Liver (tissue), 3 donors: ENCODE measurements at regions not wholly inside any gene's neighbourhood (a gene's known extent, or its start where the extent isn't known, plus 50 kb on each side); places are given as distances from the start of the nearest gene placed in this dataset.

Experiments used
- ATF3 ChIP-seq: IDR thresholded peaks from 2 replicates; pipeline ENCODE4 v1.6.1; 2016; ENCODE audit warnings: antibody characterized with exemption
- CTCF ChIP-seq: fragments of 150-350 bp; IDR thresholded peaks from 2 replicates; pipeline ENCODE4 v1.5.1; 2017; ENCODE audit warnings: improper control_type of control experiment, low read depth, low read length; ENCODE audit not compliant: missing input control
- FOXA2 ChIP-seq: IDR thresholded peaks from 2 replicates; pipeline ENCODE4 v1.6.1; 2016; ENCODE audit warnings: antibody characterized with exemption
- JUND ChIP-seq, 2 donors: IDR thresholded peaks; 2 replicates each; pipeline ENCODE4 v1.6.1; 2016; ENCODE audit warnings: antibody characterized with exemption in 2 of 2
- MAX ChIP-seq: IDR thresholded peaks from 2 replicates; pipeline ENCODE4 v1.6.1; 2016; ENCODE audit warnings: antibody characterized with exemption
- RAD21 ChIP-seq, 2 donors: IDR thresholded peaks; 2 replicates each; pipeline ENCODE4 v1.6.1; 2016; ENCODE audit warnings: antibody characterized with exemption in 2 of 2, mild to moderate bottlenecking in 2 of 2
- YY1 ChIP-seq: IDR thresholded peaks from 2 replicates; pipeline ENCODE4 v1.6.1; 2016; ENCODE audit warnings: antibody characterized with exemption, mild to moderate bottlenecking
- donor health status: healthy.
- donor health status: healthy.

- no peak for TF ChIP-seq CTCF
- no peak for TF ChIP-seq FOXA2
- no peak for TF ChIP-seq RAD21 (IDR thresholded peaks at IDR 0.05)
- TF ChIP-seq MAX: no peak
- no peak for TF ChIP-seq JUND (IDR thresholded peaks at IDR 0.05)
- TF ChIP-seq YY1: no peak
- no peak for TF ChIP-seq ATF3
Measured at GRCh38 chr16:6722786-6723185, 609.9 kb upstream of the RBFOX1 start.
